Mesenchymal stem cell (in vitro differentiated cells and primary cell): ENCODE measurements at regions not wholly inside any gene's neighbourhood (a gene's known extent, or its start where the extent isn't known, plus 50 kb on each side); places are given as distances from the start of the nearest gene placed in this dataset.

Source experiments
- DNase-seq: peaks from one replicate; pipeline ENCODE4 v3.0.0-alpha.2; 2013
- H2AFZ ChIP-seq: one replicate; pipeline ENCODE4 v1.6.1; 2013; ENCODE audit warnings: low read depth, mild to moderate bottlenecking, control low read depth, inconsistent platforms, low read length, moderate library complexity
- H2AK5ac ChIP-seq: 2 replicates; pipeline ENCODE4 v1.6.1; 2013; ENCODE audit warnings: low read length, moderate library complexity, mild to moderate bottlenecking, inconsistent platforms; ENCODE audit not compliant: severe bottlenecking
- H2BK120ac ChIP-seq: one replicate; pipeline ENCODE4 v1.6.1; 2013; ENCODE audit warnings: low read depth, mild to moderate bottlenecking, inconsistent platforms, low read length, moderate library complexity
- H2BK12ac ChIP-seq, 2 experiments: one replicate each; pipeline ENCODE4 v1.6.1; 2013; ENCODE audit warnings: inconsistent platforms in 2 of 2, low read length in 2 of 2, mild to moderate bottlenecking in 2 of 2, moderate library complexity in 2 of 2, control low read depth in 1 of 2
- H2BK15ac ChIP-seq: one replicate; pipeline ENCODE4 v1.6.1; 2013; ENCODE audit warnings: mild to moderate bottlenecking, low read depth, inconsistent platforms; ENCODE audit not compliant: poor library complexity, severe bottlenecking
- H2BK5ac ChIP-seq: 2 replicates; pipeline ENCODE4 v1.6.1; 2013; ENCODE audit warnings: low read depth, mild to moderate bottlenecking, low read length, control low read depth, inconsistent platforms; ENCODE audit not compliant: poor library complexity, severe bottlenecking
- H3K14ac ChIP-seq, 2 experiments: one replicate each; pipeline ENCODE4 v1.6.1; 2013; ENCODE audit warnings: inconsistent platforms in 2 of 2, low read length in 2 of 2, control low read depth in 1 of 2, mild to moderate bottlenecking in 1 of 2, moderate library complexity in 1 of 2
- H3K18ac ChIP-seq, 2 experiments: one replicate each; pipeline ENCODE4 v1.6.1; 2013; ENCODE audit warnings: inconsistent platforms in 2 of 2, low read length in 2 of 2, control low read depth in 1 of 2, low read depth in 1 of 2, mild to moderate bottlenecking in 1 of 2
- H3K23ac ChIP-seq, 2 experiments: one replicate each; pipeline ENCODE4 v1.6.1; 2013; ENCODE audit warnings: inconsistent platforms in 2 of 2, low read length in 2 of 2, mild to moderate bottlenecking in 2 of 2, moderate library complexity in 2 of 2, control low read depth in 1 of 2
- H3K27ac ChIP-seq: 2 replicates; pipeline ENCODE4 v1.5.1; 2013; ENCODE audit warnings: mild to moderate bottlenecking, moderate library complexity, low read length, control low read depth, inconsistent platforms; ENCODE audit not compliant: poor library complexity, severe bottlenecking
- H3K27me3 ChIP-seq, 2 experiments: 2 replicates each; pipeline versions ENCODE4 v1.6.1 to v1.7.0; 2013; ENCODE audit warnings: low read length in 2 of 2, mild to moderate bottlenecking in 2 of 2, moderate library complexity in 2 of 2, control low read depth in 1 of 2, inconsistent platforms in 1 of 2; ENCODE audit not compliant: control insufficient read depth in 1 of 2, insufficient read depth in 1 of 2
- H3K36me3 ChIP-seq, 2 experiments: 2 replicates each; pipeline versions ENCODE4 v1.6.1 to v1.7.0; 2013; ENCODE audit warnings: low read length in 2 of 2, control low read depth in 1 of 2, inconsistent platforms in 1 of 2, low read depth in 1 of 2, mild to moderate bottlenecking in 1 of 2; ENCODE audit not compliant: insufficient read depth in 2 of 2, control insufficient read depth in 1 of 2
- H3K4ac ChIP-seq, 2 experiments: one replicate each; pipeline ENCODE4 v1.6.1; 2013; ENCODE audit warnings: inconsistent platforms in 2 of 2, low read length in 2 of 2, mild to moderate bottlenecking in 2 of 2, moderate library complexity in 2 of 2, control low read depth in 1 of 2, low read depth in 1 of 2
- H3K4me1 ChIP-seq: 2 replicates; pipeline ENCODE4 v1.6.1; 2013; ENCODE audit warnings: low read depth, low read length, control low read depth; ENCODE audit not compliant: control insufficient read depth, insufficient read depth
- H3K4me2 ChIP-seq: 2 replicates; pipeline ENCODE4 v1.6.1; 2013; ENCODE audit warnings: low read length, mild to moderate bottlenecking, inconsistent platforms; ENCODE audit not compliant: poor library complexity, severe bottlenecking
- H3K4me3 ChIP-seq, 2 experiments: 2 replicates each; pipeline versions ENCODE4 v1.5.1 to v1.7.0; 2013; ENCODE audit warnings: low read length in 2 of 2, mild to moderate bottlenecking in 2 of 2, control low read depth in 1 of 2, low read depth in 1 of 2; ENCODE audit not compliant: insufficient read depth in 1 of 2
- H3K79me1 ChIP-seq: replicated peaks from 2 replicates; pipeline ENCODE4 v1.6.1; 2013; ENCODE audit warnings: mild to moderate bottlenecking, control low read depth, low read length, inconsistent platforms; ENCODE audit not compliant: poor library complexity, severe bottlenecking
- H3K9ac ChIP-seq: 2 replicates; pipeline ENCODE4 v1.7.0; 2013; ENCODE audit warnings: mild to moderate bottlenecking, low read length, moderate library complexity
- H3K9me3 ChIP-seq: 2 replicates; pipeline ENCODE4 v1.7.0; 2013; ENCODE audit warnings: mild to moderate bottlenecking, low read length; ENCODE audit not compliant: control insufficient read depth
- H4K8ac ChIP-seq: one replicate; pipeline ENCODE4 v1.6.1; 2013; ENCODE audit warnings: inconsistent platforms, mild to moderate bottlenecking, low read length, moderate library complexity
- H4K91ac ChIP-seq: one replicate; pipeline ENCODE4 v1.6.1; 2013; ENCODE audit warnings: mild to moderate bottlenecking, low read length, inconsistent platforms
- WGBS: methylation state at CpG from one replicate; pipeline ENCODE4 v1.1.7; 2013; ENCODE audit warnings: mixed read lengths; 5-methylcytosine and 5-hydroxymethylcytosine counted together

- H2BK12ac ChIP-seq, result no peak overlapping the region
- H3K14ac ChIP-seq, result no peak overlapping the region
- no peaks in the 10 kb centered on the region for H3K79me1 ChIP-seq
- peaks cover 17% of the 10 kb centered on the region for H3K9me3 ChIP-seq
- H4K8ac ChIP-seq, result no peak overlapping the region
- no peak overlapping the region for H2AFZ ChIP-seq
- H3K4me1 ChIP-seq, result no peaks in the 10 kb centered on the region
- H2BK5ac ChIP-seq, result no peak overlapping the region
- no peak overlapping the region for H4K91ac ChIP-seq
- H3K18ac ChIP-seq, result no peak overlapping the region
- H3K4me3 ChIP-seq, result no peak overlapping the region
- H3K23ac ChIP-seq, result no peak overlapping the region
- no peak for DNase-seq
- no peaks in the 10 kb centered on the region for H3K27me3 ChIP-seq
- H3K4ac ChIP-seq, result no peak overlapping the region
- no peak overlapping the region for H2BK15ac ChIP-seq
- H2AK5ac ChIP-seq, result no peak overlapping the region
- no peak overlapping the region for H3K4me2 ChIP-seq
- H3K27ac ChIP-seq, result no peak overlapping the region
- no peaks in the 10 kb centered on the region for H3K36me3 ChIP-seq
- H2BK120ac ChIP-seq, result no peak overlapping the region
- H3K9ac ChIP-seq, result no peak overlapping the region
Measured at GRCh38 chr12:71338933-71339332, 100.7 kb upstream of the LGR5 start.

GRCh38 chr12:71335963-71336257 is 103.7 kb upstream of the LGR5 start:
- no peak overlapping the region for H2BK5ac ChIP-seq
- no peak overlapping the region for H2BK12ac ChIP-seq
- H2AFZ ChIP-seq, result no peak overlapping the region
- no peak overlapping the region for H3K27ac ChIP-seq
- no peak overlapping the region for H2BK15ac ChIP-seq
- no peak overlapping the region for H3K18ac ChIP-seq
- no peaks in the 10 kb centered on the region for H3K79me1 ChIP-seq
- H4K91ac ChIP-seq, result no peak overlapping the region
- no peak overlapping the region for H3K9ac ChIP-seq
- no peaks in the 10 kb centered on the region for H3K4me1 ChIP-seq
- no peak overlapping the region for H2BK120ac ChIP-seq
- no peak overlapping the region for H3K4me3 ChIP-seq
- DNase-seq, result no peak
- no peak overlapping the region for H3K14ac ChIP-seq
- no peak overlapping the region for H2AK5ac ChIP-seq
- H3K4ac ChIP-seq, result no peak overlapping the region
- H3K27me3 ChIP-seq, result no peaks in the 10 kb centered on the region
- H3K36me3 ChIP-seq, result no peaks in the 10 kb centered on the region
- peaks cover 13% of the 10 kb centered on the region for H3K9me3 ChIP-seq
- no peak overlapping the region for H3K4me2 ChIP-seq
- no peak overlapping the region for H4K8ac ChIP-seq
- H3K23ac ChIP-seq, result no peak overlapping the region

- Histone ChIP-seq H3K4me2 (no peak overlapping the region), H3K27me3 (no peaks in the 10 kb centered on the region), H3K4ac (no peak overlapping the region), H4K91ac (no peak overlapping the region), H3K18ac (no peak overlapping the region), H3K27ac (no peak overlapping the region), H3K4me1 (no peaks in the 10 kb centered on the region), H4K8ac (no peak overlapping the region), H3K9ac (no peak overlapping the region), H3K79me1 (no peaks in the 10 kb centered on the region), H3K23ac (no peak overlapping the region), H3K4me3 (no peak overlapping the region), H3K9me3 (peaks cover 18% of the 10 kb centered on the region), H3K36me3 (no peaks in the 10 kb centered on the region), H2AFZ (no peak overlapping the region), H2BK5ac (no peak overlapping the region), H2BK120ac (no peak overlapping the region), H2BK12ac (no peak overlapping the region), H3K14ac (no peak overlapping the region), H2AK5ac (no peak overlapping the region), H2BK15ac (no peak overlapping the region)
- WGBS, result 90% methylated on average over 3 of the region's 4 CpGs
- DNase-seq, result no peak
Measured at GRCh38 chr12:71335151-71335962, 104.2 kb upstream of the LGR5 start.

GRCh38 chr12:71333418-71333817 is 106.2 kb upstream of the LGR5 start:
- H3K27ac ChIP-seq, result no peak overlapping the region

More at GRCh38 chr12:71333418-71333817, 106.2 kb upstream of the LGR5 start:
- H3K9me3 ChIP-seq, result peaks cover 13% of the 10 kb centered on the region
- no peak overlapping the region for H2AK5ac ChIP-seq
- H3K36me3 ChIP-seq, result no peaks in the 10 kb centered on the region
- H3K4me3 ChIP-seq, result no peak overlapping the region
- H2AFZ ChIP-seq, result no peak overlapping the region
- H2BK5ac ChIP-seq, result no peak overlapping the region
- no peak overlapping the region for H3K9ac ChIP-seq
- no peak overlapping the region for H3K23ac ChIP-seq
- DNase-seq, result no peak
- H3K27me3 ChIP-seq, result no peaks in the 10 kb centered on the region
- H3K4ac ChIP-seq, result no peak overlapping the region
- no peak overlapping the region for H3K14ac ChIP-seq
- no peak overlapping the region for H3K18ac ChIP-seq
- no peak overlapping the region for H3K4me2 ChIP-seq
- no peak overlapping the region for H4K8ac ChIP-seq
- H2BK12ac ChIP-seq, result no peak overlapping the region
- H2BK15ac ChIP-seq, result no peak overlapping the region
- H3K79me1 ChIP-seq, result no peaks in the 10 kb centered on the region
- no peak overlapping the region for H2BK120ac ChIP-seq
- H4K91ac ChIP-seq, result no peak overlapping the region
- WGBS, result no CpG with 5 or more reads among the region's 1 CpG
- H3K4me1 ChIP-seq, result no peaks in the 10 kb centered on the region
